ENCODE measurements at regions not wholly inside any gene's neighbourhood (a gene's known extent, or its start where the extent isn't known, plus 50 kb on each side); places are given as distances from the start of the nearest gene placed in this dataset.
"Not testable (repeated sequence)": the region's sequence is repeated elsewhere in the genome, so short reads cannot be mapped to it uniquely, and the experiment has no call there.

DNA sequence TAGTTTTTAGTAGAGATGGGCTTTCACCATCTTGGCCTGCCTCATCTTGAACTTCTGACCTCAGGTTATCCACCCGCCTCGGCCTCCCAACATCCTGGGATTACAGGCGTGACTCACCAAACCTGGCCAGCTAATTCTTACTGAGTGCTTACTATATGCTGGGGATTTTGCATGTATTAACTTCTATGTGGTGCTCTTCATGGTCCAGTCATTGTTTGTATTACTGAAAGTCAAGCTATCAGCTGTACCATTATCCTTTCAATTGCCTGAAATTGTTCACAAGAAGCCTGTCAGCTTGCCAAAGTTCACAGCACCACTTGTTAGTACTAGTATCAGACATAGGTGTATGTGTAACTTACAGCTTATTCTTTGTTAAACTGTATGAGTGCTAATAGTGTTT lies 1272.1 kb downstream of the ARAP2 start:
- no peak for DNase-seq (ENCODE audit: low spot score)
- ATAC-seq (ENCODE audit: low FRiP score): no peak

DNA sequence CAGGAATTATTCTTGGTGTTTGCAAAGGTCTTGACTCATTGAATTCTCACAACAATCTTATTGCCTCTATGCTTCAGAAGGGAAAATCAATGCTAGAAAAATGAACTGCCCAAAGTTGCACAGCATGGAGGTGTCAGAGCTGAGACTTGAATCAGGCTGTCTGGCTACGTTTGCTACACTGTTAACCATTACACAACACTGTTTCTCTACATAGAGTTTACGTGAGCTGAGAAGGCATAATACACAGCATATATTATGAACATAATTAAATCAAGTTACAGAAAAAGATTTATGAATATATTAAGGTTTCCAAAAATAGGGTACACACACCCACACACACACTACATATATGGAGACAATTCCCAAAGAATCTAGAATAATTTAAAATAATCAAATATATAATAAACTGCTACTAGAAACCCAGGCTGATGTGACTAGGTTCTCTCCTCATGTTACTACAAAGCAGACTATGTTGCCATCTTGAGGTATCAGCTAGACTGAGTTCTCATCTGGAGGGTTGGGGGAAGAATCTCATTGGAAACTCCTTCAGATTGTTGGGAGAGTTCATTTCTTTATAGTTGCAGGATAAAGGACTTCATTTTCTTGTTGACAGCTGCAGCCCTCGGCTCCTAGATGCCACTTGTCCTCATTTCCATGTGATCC lies 1270.5 kb downstream of the ARAP2 start:
- no peak for DNase-seq (ENCODE audit: low spot score)
- no peak for ATAC-seq (ENCODE audit: low FRiP score)
- TF ChIP-seq, protein P1, sequence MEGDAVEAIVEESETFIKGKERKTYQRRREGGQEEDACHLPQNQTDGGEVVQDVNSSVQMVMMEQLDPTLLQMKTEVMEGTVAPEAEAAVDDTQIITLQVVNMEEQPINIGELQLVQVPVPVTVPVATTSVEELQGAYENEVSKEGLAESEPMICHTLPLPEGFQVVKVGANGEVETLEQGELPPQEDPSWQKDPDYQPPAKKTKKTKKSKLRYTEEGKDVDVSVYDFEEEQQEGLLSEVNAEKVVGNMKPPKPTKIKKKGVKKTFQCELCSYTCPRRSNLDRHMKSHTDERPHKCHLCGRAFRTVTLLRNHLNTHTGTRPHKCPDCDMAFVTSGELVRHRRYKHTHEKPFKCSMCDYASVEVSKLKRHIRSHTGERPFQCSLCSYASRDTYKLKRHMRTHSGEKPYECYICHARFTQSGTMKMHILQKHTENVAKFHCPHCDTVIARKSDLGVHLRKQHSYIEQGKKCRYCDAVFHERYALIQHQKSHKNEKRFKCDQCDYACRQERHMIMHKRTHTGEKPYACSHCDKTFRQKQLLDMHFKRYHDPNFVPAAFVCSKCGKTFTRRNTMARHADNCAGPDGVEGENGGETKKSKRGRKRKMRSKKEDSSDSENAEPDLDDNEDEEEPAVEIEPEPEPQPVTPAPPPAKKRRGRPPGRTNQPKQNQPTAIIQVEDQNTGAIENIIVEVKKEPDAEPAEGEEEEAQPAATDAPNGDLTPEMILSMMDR (IDR thresholded peaks at IDR 0.05): no peak

More for the DNA sequence above, 1272.1 kb downstream of the ARAP2 start:
- TF ChIP-seq, protein P1 (IDR thresholded peaks at IDR 0.05): no peak

DNA sequence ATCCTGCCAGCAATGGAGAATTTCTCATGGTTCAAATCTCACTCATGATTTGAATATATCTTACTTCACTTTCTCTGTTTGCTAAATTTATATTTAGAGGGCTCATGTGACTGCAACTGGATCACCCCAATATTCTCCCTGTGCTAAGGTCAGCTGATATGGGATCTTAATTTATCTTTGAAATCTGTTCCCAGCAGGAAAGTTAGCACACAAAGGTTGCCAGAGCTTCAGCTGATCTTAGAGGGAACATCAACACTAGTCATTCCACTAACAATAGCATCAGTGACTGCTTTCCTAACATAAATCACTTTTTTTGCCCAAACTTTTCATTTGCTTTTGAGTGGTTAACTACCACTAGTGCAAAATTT lies 1270.0 kb downstream of the ARAP2 start:
- DNase-seq (ENCODE audit: low spot score) (no peak), ATAC-seq (ENCODE audit: low FRiP score) (no peak)
- TF ChIP-seq, protein P1 (IDR thresholded peaks at IDR 0.05): no peak

DNA sequence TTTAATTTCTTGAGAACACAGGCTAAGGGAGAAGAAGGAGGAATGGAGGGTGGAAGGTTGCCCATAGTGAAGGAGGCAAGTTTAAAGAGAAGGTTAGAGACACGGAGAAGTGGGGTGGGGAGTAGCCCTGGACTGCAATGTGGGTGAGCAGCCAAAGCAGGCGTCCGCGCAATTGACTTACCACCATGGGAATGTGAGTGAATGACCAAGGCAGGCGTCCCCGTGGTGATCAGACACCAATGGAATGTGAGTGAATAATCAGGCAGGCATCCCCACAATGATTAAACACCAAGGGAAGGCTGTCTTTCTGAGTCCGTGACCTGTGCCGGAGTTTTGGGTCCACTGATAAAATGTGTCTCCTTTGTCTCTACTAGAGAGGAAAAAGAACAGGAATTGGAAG lies 1223.1 kb downstream of the ARAP2 start:
- not testable (repeated sequence) for ATAC-seq (ENCODE audit: low FRiP score); DNase-seq (ENCODE audit: low spot score)

DNA sequence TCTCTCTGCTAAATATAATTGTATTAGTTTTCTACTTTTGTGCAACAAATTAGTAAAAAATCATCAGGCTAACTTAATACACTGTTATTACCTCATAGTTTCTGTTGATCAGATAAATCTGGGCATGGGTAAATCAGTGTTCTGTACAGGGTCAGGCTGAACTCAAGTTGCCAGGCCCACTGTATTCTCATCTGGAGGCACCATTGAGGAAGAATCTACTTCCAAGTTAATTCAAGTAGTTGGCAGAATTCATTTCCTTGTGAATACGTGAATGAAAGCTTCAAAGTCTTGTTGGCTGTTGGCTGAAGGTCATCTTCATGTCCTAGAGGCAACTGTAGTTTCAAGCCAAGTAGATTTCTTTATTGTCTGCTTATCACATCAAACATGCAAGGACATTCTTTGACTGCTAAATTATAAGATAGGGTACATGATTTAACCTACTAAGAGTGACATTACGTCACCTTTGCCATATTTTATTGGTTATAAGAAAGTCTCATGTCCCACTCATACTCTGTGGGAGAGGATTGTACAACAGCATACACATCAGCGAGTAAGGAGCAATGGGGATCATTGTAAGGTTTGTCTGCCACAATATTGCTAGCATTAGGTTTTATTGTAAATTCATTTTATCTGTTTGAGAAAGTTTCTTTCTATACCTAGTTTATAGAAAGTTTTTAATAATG lies 1219.0 kb downstream of the ARAP2 start:
- TF ChIP-seq, protein P1 (IDR thresholded peaks at IDR 0.05): no peak
- ATAC-seq (ENCODE audit: low FRiP score): no peak
- no peak for DNase-seq (ENCODE audit: low spot score)

DNA sequence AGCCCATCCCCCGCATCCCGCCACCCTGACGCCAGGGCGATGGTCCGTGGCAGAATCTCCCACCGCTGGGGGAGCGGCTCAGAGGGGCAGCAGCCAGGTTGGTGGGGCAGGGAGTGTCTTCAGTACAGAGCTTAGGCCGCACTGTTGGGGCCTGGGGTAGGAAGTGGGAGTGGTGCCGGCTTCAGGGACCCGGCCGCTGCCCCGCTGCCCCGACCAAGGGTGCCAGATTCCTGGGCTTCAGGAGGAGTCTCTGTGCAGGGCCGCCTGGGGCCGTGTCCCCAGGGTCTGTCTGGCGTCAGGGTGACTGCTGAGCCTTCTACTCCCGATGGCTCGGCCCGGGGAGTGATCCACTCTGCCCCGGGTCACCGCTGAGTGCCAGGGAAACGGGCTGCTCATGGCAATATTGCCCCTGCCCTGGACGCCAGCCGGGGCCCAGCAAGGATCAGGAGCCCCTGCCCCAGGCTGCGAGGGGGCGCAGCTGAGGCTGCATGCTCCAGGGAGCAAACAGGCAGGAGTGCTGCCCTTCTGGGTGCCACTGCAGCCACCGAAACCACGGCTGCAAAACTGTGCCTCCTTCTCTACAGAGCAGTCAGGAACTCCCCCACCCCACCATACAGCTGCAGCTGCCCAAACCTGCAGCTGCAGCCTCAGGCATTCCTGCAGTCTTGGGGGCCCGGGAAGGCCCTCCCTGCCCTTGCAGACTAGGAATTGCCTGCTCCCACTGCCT lies 1206.1 kb downstream of the ARAP2 start:
- TF ChIP-seq, protein P1 (IDR thresholded peaks at IDR 0.05): no peak
- DNase-seq (ENCODE audit: low spot score) (no peak), ATAC-seq (ENCODE audit: low FRiP score) (no peak)

DNA sequence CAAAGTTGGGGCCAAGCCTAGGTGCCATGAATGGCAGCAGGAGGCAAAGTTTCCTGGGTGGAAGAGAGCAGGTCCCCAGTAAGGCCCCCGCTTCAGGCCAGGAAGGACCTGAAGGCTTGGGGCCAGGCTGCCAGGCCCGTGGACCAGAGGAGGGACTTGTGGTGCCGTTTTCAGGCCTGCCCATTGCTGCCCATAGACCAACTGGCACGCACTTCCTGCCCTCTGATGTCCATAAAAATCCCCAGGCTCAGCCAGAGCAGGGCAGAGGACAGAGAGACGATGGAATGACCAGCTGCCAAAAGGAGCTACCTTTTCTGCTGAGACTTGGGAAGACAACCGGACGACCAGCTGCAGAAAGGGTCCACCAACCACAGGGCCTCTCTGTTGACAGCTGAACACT lies 1205.5 kb downstream of the ARAP2 start:
- ATAC-seq (ENCODE audit: low FRiP score): no peak
- TF ChIP-seq, protein P1 (IDR thresholded peaks at IDR 0.05): no peak
- DNase-seq (ENCODE audit: low spot score): no peak

All from omental fat pad (tissue), 3 donors.